Endothelial cell (in vitro differentiated cells): ENCODE measurements at regions not wholly inside any gene's neighbourhood (a gene's known extent, or its start where the extent isn't known, plus 50 kb on each side); places are given as distances from the start of the nearest gene placed in this dataset.

Experiments used
- DNase-seq: peaks from one replicate; pipeline ENCODE4 v3.0.0; 2021; ENCODE audit warnings: low spot score
- H3K27ac Mint-ChIP-seq: one replicate; pipeline ENCODE4 v1.8.0; 2021; ENCODE audit warnings: mixed read lengths, inconsistent platforms; ENCODE audit not compliant: unreplicated experiment
- H3K27me3 Mint-ChIP-seq: one replicate; pipeline ENCODE4 v1.8.0; 2021; ENCODE audit warnings: mild to moderate bottlenecking, moderate library complexity, mixed read lengths, inconsistent platforms; ENCODE audit not compliant: unreplicated experiment
- H3K36me3 Mint-ChIP-seq: one replicate; pipeline ENCODE4 v1.8.0; 2021; ENCODE audit warnings: mild to moderate bottlenecking, low read depth, mixed read lengths, inconsistent platforms; ENCODE audit not compliant: unreplicated experiment
- H3K4me1 Mint-ChIP-seq: one replicate; pipeline ENCODE4 v1.8.0; 2021; ENCODE audit warnings: mild to moderate bottlenecking, mixed read lengths, inconsistent platforms; ENCODE audit not compliant: unreplicated experiment
- H3K4me3 Mint-ChIP-seq: one replicate; pipeline ENCODE4 v1.8.0; 2021; ENCODE audit warnings: mild to moderate bottlenecking, mixed read lengths, inconsistent platforms; ENCODE audit not compliant: unreplicated experiment
- H3K9me3 Mint-ChIP-seq: one replicate; pipeline ENCODE4 v1.8.0; 2021; ENCODE audit warnings: mixed read lengths, inconsistent platforms; ENCODE audit not compliant: unreplicated experiment
- CTCF ChIP-seq: fragments of 200-600 bp; sonication (generic); IDR thresholded peaks from one replicate; pipeline ENCODE4 v1.5.0; 2021; ENCODE audit warnings: antibody characterized with exemption; ENCODE audit not compliant: unreplicated experiment

DNA sequence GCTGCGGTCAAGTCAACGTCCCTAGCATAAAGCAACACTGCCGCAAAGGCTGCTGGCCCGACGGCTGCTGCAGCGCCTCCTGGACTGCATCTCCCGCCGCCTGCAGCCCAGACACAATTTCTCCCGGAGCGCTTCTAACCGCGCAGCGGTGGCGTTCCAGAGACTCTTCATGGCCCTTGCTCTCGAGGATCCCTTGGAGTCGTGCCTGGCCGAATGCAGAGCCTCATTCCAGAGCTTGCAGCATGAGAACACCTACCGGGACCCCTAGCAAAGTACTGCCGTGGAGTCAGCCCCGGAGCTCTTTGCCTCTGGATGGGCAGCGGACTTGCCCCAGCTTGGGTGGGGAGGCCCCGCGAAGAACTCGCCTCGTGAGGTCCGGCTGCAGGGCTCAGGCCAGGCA lies 79.7 kb upstream of the ZNF32 start:
- TF ChIP-seq CTCF, result no peak
- no peaks in the 10 kb centered on the region for H3K27me3 Mint-ChIP-seq
- H3K36me3 Mint-ChIP-seq, result no peaks in the 10 kb centered on the region
- H3K27ac Mint-ChIP-seq, result no peak overlapping the region
- no peaks in the 10 kb centered on the region for H3K4me1 Mint-ChIP-seq
- no peak overlapping the region for H3K4me3 Mint-ChIP-seq
- no peak for DNase-seq
- H3K9me3 Mint-ChIP-seq, result no peaks in the 10 kb centered on the region

- Mint-ChIP-seq H3K4me1 (no peaks in the 10 kb centered on the region), H3K9me3 (no peaks in the 10 kb centered on the region), H3K27me3 (no peaks in the 10 kb centered on the region), H3K36me3 (no peaks in the 10 kb centered on the region), H3K4me3 (no peak overlapping the region), H3K27ac (no peak overlapping the region)
- TF ChIP-seq CTCF, result no peak
- no peak for DNase-seq
Observed at GRCh38 chr10:43727935-43728334, 79.3 kb upstream of the ZNF32 start.

GRCh38 chr10:43715334-43715733 lies 66.7 kb upstream of the ZNF32 start:
- Mint-ChIP-seq H3K36me3 (no peaks in the 10 kb centered on the region), H3K4me1 (no peaks in the 10 kb centered on the region), H3K4me3 (no peak overlapping the region), H3K27ac (no peak overlapping the region), H3K9me3 (no peaks in the 10 kb centered on the region), H3K27me3 (peaks cover 5% of the 10 kb centered on the region)
- no peak for TF ChIP-seq CTCF
- DNase-seq, result no peak

DNA sequence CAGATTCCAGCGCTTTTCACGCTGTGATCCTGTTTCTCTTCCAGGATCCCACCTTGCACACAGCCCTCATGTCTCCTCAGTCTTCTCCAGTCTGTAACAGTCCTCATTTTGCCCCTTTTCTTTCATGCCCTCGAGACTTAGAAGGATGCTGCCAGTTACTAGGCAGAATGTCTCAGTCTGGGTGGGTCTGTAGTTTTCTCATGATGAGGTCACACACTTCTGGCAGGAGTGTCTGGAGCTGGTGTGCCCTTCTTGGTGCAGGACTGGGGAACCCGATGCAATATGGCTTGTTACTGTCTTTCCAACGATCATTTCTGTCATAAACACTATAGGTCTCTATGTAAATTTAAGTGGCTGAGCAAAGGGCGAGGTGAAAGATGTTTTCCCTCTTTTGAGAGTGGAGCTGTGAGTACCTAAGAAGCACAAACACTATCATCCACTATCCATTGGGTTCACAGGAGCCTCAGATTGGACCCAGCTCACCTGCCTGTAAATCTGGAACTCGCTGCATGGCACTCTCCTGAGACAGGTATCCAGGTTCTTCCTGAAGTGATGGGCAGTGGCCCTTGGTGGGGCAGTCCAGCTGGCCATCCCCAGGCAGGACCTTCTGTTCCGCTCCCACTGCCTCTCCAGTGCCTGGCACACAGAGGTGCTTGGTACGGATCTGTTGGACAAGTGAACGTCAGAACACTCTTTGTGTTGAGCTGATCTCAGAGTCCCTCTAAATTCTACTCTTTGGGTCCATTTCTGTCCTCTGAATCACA lies 64.3 kb upstream of the ZNF32 start:
- H3K4me3 Mint-ChIP-seq, result no peak overlapping the region
- no peaks in the 10 kb centered on the region for H3K36me3 Mint-ChIP-seq
- no peaks in the 10 kb centered on the region for H3K9me3 Mint-ChIP-seq
- H3K27ac Mint-ChIP-seq, result no peak overlapping the region
- TF ChIP-seq CTCF, result no peak
- peaks cover 3% of the 10 kb centered on the region for H3K27me3 Mint-ChIP-seq
- DNase-seq, result no peak
- H3K4me1 Mint-ChIP-seq, result no peaks in the 10 kb centered on the region

DNA sequence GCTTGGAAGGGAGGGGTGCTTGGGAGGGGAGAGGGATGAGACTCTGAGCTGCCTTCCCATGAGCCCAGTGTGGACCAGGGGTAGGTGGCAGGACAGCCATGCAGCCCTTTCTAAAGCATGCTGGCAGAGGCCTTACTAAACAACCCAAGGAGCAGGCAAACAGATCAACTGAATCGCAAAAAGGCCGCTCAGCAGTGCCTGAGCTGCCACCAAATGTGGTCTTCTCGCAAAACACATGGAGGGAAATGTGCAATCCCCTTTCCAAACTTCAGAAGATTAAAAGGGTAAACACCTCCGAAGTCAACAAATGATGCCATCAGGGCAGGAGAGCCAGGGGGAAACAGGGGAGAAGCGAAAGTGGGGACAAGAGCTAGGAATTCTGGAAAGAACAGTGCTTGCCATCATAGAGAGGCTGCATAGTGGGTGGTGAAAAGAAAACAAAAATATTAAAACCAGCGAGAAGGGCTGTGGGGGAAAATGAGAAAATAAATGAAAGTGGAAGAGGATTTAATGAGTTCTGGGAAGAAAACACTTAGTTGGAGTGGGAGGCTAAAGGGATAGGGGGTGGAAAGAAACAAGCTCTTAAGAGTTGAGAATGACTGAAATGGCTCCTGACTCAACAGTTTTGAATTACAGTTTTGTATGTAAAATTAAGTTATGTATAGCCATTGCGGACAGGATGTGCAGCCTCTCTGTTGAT lies 62.2 kb upstream of the ZNF32 start:
- Mint-ChIP-seq H3K27me3 (peaks cover 3% of the 10 kb centered on the region), H3K36me3 (no peaks in the 10 kb centered on the region), H3K4me1 (no peaks in the 10 kb centered on the region), H3K4me3 (no peak overlapping the region), H3K27ac (no peak overlapping the region), H3K9me3 (no peaks in the 10 kb centered on the region)
- DNase-seq, result no peak
- no peak for TF ChIP-seq CTCF
